ENCODE measurements at regions not wholly inside any gene's neighbourhood (a gene's known extent, or its start where the extent isn't known, plus 50 kb on each side); places are given as distances from the start of the nearest gene placed in this dataset.

GRCh38 chr20:48002517-48002970 lies 217.3 kb upstream of the SULF2 start:
- ATAC-seq (no peak), DNase-seq (no peak), FAIRE-seq (no peak)
- intact Hi-C loops (cut with DNase I) = no loop called here
- no peaks in the 10 kb centered on the region for H3K4me1 ChIP-seq
- no peak overlapping the region for H3K4me3 ChIP-seq
- H3K36me3 ChIP-seq = no peaks in the 10 kb centered on the region
- H3K9me3 ChIP-seq = no peaks in the 10 kb centered on the region
- no peaks in the 10 kb centered on the region for H3K27me3 ChIP-seq
- 28 to 34% methylated on average over 2 of the region's 2 CpGs for WGBS, 2 donors
- no peak overlapping the region for H3K27ac ChIP-seq
- TF ChIP-seq, protein P1, sequence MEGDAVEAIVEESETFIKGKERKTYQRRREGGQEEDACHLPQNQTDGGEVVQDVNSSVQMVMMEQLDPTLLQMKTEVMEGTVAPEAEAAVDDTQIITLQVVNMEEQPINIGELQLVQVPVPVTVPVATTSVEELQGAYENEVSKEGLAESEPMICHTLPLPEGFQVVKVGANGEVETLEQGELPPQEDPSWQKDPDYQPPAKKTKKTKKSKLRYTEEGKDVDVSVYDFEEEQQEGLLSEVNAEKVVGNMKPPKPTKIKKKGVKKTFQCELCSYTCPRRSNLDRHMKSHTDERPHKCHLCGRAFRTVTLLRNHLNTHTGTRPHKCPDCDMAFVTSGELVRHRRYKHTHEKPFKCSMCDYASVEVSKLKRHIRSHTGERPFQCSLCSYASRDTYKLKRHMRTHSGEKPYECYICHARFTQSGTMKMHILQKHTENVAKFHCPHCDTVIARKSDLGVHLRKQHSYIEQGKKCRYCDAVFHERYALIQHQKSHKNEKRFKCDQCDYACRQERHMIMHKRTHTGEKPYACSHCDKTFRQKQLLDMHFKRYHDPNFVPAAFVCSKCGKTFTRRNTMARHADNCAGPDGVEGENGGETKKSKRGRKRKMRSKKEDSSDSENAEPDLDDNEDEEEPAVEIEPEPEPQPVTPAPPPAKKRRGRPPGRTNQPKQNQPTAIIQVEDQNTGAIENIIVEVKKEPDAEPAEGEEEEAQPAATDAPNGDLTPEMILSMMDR (IDR thresholded peaks at IDR 0.05) = no peak

DNA sequence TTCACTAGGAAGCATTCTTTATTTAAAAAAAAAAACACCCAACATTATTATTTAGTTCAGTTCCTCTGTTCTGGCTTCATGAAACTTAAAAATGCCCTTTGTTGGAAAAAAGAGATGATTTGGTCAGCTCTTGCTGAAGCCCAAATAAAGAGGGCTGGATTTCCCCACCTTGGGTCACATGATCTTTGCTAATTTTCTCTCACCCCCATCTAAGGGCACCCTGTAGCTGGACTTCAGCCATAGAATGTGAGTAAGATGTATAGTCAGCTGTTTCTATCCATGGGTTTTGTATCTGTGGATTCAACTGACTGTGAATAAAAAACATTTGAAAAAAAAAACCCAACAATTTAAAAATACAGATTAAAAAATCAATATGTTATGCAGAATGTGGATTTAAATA lies 213.9 kb upstream of the SULF2 start:
- Histone ChIP-seq H3K4me3 (no peak overlapping the region), H3K9me3 (no peaks in the 10 kb centered on the region), H3K4me1 (no peaks in the 10 kb centered on the region), H3K27me3 (no peaks in the 10 kb centered on the region), H3K36me3 (no peaks in the 10 kb centered on the region), H3K27ac (no peak overlapping the region)
- FAIRE-seq (no peak), DNase-seq (no peak), ATAC-seq (no peak)
- intact Hi-C loops (cut with DNase I) = no loop called here
- TF ChIP-seq, protein P1 (IDR thresholded peaks at IDR 0.05) = no peak

GRCh38 chr20:47998736-47999135 lies 213.5 kb upstream of the SULF2 start:
- WGBS, 2 donors = 56 to 71% methylated on average over 5 of the region's 5 CpGs

DNA sequence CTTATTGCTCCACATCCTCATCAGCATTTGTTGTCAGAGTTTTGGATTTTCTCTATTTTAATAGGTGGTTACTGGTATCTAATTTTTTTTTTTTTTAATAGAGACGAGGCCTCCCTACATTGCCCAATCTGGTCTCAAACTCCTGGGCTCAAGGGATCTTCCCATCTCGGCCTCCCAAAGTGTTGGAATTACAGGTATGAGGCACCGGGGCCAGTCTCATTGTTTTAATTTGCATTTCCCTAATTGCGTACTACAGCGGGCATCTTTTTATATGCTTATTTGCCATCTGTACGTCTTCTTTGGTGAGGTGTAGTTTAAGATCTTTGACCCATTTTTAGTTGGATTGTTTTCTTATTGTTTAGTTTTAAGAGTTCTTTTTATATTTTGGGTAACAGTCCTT lies 210.4 kb upstream of the SULF2 start:
- Histone ChIP-seq H3K36me3 (no peaks in the 10 kb centered on the region), H3K9me3 (no peaks in the 10 kb centered on the region), H3K27ac (no peak overlapping the region), H3K27me3 (no peaks in the 10 kb centered on the region), H3K4me1 (no peaks in the 10 kb centered on the region), H3K4me3 (no peak overlapping the region)
- intact Hi-C loops (cut with DNase I) = no loop called here
- ATAC-seq = no peak
- DNase-seq = no peak
- FAIRE-seq = no peak
- TF ChIP-seq, protein P1 (IDR thresholded peaks at IDR 0.05) = no peak
- 60 to 67% methylated on average over 6 of the region's 6 CpGs for WGBS, 2 donors

More at GRCh38 chr20:47998736-47999135, 213.5 kb upstream of the SULF2 start:
- DNase-seq (no peak), ATAC-seq (no peak), FAIRE-seq (no peak)
- H3K4me1 ChIP-seq = no peaks in the 10 kb centered on the region
- no peaks in the 10 kb centered on the region for H3K9me3 ChIP-seq
- TF ChIP-seq, protein P1 (IDR thresholded peaks at IDR 0.05) = no peak
- no peak overlapping the region for H3K27ac ChIP-seq
- no peaks in the 10 kb centered on the region for H3K36me3 ChIP-seq
- no peak overlapping the region for H3K4me3 ChIP-seq
- H3K27me3 ChIP-seq = no peaks in the 10 kb centered on the region
- intact Hi-C loops (cut with DNase I) = no loop called here

DNA sequence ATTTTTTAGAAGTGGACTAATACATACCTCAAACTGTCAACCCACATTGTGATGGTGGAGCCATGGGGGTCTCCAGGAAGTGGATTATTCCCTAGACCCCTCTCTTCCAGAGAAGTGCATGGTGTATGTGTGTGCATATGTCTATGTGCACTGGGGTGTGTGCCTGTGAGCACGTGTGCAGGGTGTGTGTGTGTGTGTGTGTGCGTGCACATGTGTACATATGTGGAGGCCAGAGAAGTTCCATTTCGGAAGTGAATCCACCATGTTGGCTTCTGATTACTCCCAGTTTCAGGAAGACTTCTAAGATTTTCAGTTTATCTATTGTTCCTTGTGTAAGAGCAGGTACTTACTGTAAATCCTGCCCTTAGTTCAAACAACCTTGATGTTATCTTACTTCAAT lies 208.5 kb upstream of the SULF2 start:
- FAIRE-seq = no peak
- no peak for ATAC-seq
- Histone ChIP-seq H3K36me3 (no peaks in the 10 kb centered on the region), H3K27ac (no peak overlapping the region), H3K4me3 (no peak overlapping the region), H3K4me1 (no peaks in the 10 kb centered on the region), H3K27me3 (no peaks in the 10 kb centered on the region), H3K9me3 (no peaks in the 10 kb centered on the region)
- WGBS, 2 donors = 78% methylated on average over 3 of the region's 3 CpGs
- TF ChIP-seq, protein P1 (IDR thresholded peaks at IDR 0.05) = no peak
- DNase-seq = no peak
- intact Hi-C loops (cut with DNase I) = no loop called here
